ENCODE measurements at regions not wholly inside any gene's neighbourhood (a gene's known extent, or its start where the extent isn't known, plus 50 kb on each side); places are given as distances from the start of the nearest gene placed in this dataset.

DNA sequence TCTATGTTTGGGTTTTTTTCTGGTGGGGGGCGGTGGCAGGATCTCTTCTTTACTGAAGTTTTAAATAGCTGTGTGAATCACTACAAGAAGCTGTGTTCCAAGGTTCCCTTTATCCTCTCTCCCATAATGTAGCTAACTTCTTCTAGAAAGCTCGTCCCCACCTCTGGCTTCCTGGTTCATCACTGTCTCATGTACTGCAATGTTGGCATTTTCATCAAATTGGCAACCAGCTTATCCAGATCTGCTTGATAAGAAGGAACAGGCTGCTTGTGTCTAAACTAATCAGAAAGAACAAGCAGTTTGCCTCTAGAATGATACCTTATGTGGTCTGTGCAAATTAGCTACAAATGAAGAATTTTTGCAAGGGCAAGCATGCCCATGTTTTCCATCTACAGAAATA is 130.8 kb downstream of the WT1 start:
- no peak for ATAC-seq (ENCODE audit: low read depth)
- no peak overlapping the region for H3K23ac ChIP-seq (ENCODE audit: low read depth, low read length)
- TF ChIP-seq POLR2A (IDR thresholded peaks at IDR 0.05; ENCODE audit: low read depth, low read length) (no peak), RAD21 (IDR thresholded peaks at IDR 0.05; ENCODE audit: low read length) (no peak), NFE2L2 (IDR thresholded peaks at IDR 0.05; ENCODE audit: low read depth, low read length) (no peak), MXI1 (IDR thresholded peaks at IDR 0.05; ENCODE audit: borderline replicate concordance, low read depth, low read length) (no peak), SMC3 (IDR thresholded peaks at IDR 0.05; ENCODE audit: low read depth, low read length) (no peak), FOS (IDR thresholded peaks at IDR 0.05; ENCODE audit: low read depth, low read length) (no peak), RFX5 (IDR thresholded peaks at IDR 0.05; ENCODE audit: low read depth, low read length) (no peak), MAZ (IDR thresholded peaks at IDR 0.05; ENCODE audit: borderline replicate concordance, low read depth, low read length) (no peak), MAFK (IDR thresholded peaks at IDR 0.05; ENCODE audit: low read depth, low read length) (no peak), CHD1 (IDR thresholded peaks at IDR 0.05; ENCODE audit: low read depth, low read length) (no peak), BHLHE40 (IDR thresholded peaks at IDR 0.05; ENCODE audit: low read depth, low read length) (no peak), RCOR1 (IDR thresholded peaks at IDR 0.05; ENCODE audit: insufficient replicate concordance, low read length) (no peak), CEBPB (IDR thresholded peaks at IDR 0.05; ENCODE audit: low read depth, low read length) (no peak)
- TF ChIP-seq, protein P1, sequence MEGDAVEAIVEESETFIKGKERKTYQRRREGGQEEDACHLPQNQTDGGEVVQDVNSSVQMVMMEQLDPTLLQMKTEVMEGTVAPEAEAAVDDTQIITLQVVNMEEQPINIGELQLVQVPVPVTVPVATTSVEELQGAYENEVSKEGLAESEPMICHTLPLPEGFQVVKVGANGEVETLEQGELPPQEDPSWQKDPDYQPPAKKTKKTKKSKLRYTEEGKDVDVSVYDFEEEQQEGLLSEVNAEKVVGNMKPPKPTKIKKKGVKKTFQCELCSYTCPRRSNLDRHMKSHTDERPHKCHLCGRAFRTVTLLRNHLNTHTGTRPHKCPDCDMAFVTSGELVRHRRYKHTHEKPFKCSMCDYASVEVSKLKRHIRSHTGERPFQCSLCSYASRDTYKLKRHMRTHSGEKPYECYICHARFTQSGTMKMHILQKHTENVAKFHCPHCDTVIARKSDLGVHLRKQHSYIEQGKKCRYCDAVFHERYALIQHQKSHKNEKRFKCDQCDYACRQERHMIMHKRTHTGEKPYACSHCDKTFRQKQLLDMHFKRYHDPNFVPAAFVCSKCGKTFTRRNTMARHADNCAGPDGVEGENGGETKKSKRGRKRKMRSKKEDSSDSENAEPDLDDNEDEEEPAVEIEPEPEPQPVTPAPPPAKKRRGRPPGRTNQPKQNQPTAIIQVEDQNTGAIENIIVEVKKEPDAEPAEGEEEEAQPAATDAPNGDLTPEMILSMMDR (conservative IDR thresholded peaks at IDR 0.05; ENCODE audit: low read depth, low read length), result no peak
- TF ChIP-seq, protein P2, sequence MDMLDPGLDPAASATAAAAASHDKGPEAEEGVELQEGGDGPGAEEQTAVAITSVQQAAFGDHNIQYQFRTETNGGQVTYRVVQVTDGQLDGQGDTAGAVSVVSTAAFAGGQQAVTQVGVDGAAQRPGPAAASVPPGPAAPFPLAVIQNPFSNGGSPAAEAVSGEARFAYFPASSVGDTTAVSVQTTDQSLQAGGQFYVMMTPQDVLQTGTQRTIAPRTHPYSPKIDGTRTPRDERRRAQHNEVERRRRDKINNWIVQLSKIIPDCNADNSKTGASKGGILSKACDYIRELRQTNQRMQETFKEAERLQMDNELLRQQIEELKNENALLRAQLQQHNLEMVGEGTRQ (IDR thresholded peaks at IDR 0.05; ENCODE audit: low read depth, low read length), result no peak
- TF ChIP-seq, protein P3, sequence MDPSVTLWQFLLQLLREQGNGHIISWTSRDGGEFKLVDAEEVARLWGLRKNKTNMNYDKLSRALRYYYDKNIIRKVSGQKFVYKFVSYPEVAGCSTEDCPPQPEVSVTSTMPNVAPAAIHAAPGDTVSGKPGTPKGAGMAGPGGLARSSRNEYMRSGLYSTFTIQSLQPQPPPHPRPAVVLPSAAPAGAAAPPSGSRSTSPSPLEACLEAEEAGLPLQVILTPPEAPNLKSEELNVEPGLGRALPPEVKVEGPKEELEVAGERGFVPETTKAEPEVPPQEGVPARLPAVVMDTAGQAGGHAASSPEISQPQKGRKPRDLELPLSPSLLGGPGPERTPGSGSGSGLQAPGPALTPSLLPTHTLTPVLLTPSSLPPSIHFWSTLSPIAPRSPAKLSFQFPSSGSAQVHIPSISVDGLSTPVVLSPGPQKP (IDR thresholded peaks at IDR 0.05; ENCODE audit: borderline replicate concordance, low read depth, low read length), result no peak
- no peak overlapping the region for H4K8ac ChIP-seq (ENCODE audit: low read depth in 2 of 2, low read length in 2 of 2)
- H3K4me3 ChIP-seq (ENCODE audit: insufficient read depth, low read depth, low read length), result no peak overlapping the region
- no peak overlapping the region for H2AFZ ChIP-seq (replicated peaks; ENCODE audit: low read length, poor library complexity)
- H2BK5ac ChIP-seq (ENCODE audit: low read depth, low read length, poor library complexity, severe bottlenecking), result no peak overlapping the region
- H4K5ac ChIP-seq (ENCODE audit: low read depth, low read length), result no peak overlapping the region
- CTCF ChIA-PET, result no interaction called here
- DNase-seq, result no peak
- no peaks in the 10 kb centered on the region for H3K9me1 ChIP-seq (ENCODE audit: insufficient read depth, low read length)
- no peak overlapping the region for H3K27ac ChIP-seq (ENCODE audit: insufficient read depth, low read length)
- no peak overlapping the region for H2BK15ac ChIP-seq (ENCODE audit: low read depth, low read length)
- POLR2A ChIA-PET (ENCODE audit: unreplicated experiment), result no interaction called here
- no TSS peak for BruUV-seq (replicated peaks)
- no peaks in the 10 kb centered on the region for H3K79me1 ChIP-seq (ENCODE audit: low read depth in 1 of 2, low read length in 2 of 2)
- H4K20me1 ChIP-seq (ENCODE audit: insufficient read depth, low read length), result no peaks in the 10 kb centered on the region
- dilution Hi-C loops (cut with HindIII; ENCODE audit: low sequenced_read_pairs, unreplicated experiment), result no loop called here
- H3K9ac ChIP-seq (ENCODE audit: low read depth, low read length), result no peak overlapping the region
- H2AK9ac ChIP-seq (replicated peaks; ENCODE audit: low read depth, low read length, poor library complexity), result no peak overlapping the region
- H2BK120ac ChIP-seq (ENCODE audit: low read depth, low read length), result no peak overlapping the region
- WGBS, 2 experiments (ENCODE audit: extremely low coverage in 2 of 2, insufficient read length in 1 of 2), result 17% methylated on average over 1 of the region's 2 CpGs; no CpG with 5 or more reads in 1 of the 2 experiments
- in situ Hi-C loops (cut with MboI; ENCODE audit: low sequenced_read_pairs), result no loop called here
- intact Hi-C loops (cut with micrococcal nuclease), result no loop called here
- no peak overlapping the region for H3K18ac ChIP-seq (ENCODE audit: low read depth, low read length)
- no peak overlapping the region for H3K4me2 ChIP-seq (ENCODE audit: low read depth, low read length)
- no peak overlapping the region for H2AK5ac ChIP-seq (ENCODE audit: low read depth, low read length)
- H3K56ac ChIP-seq (ENCODE audit: extremely low read depth, insufficient read depth, low read length), result no peak overlapping the region
- no peak overlapping the region for H3K14ac ChIP-seq (replicated peaks; ENCODE audit: low read depth, low read length)
- no peaks in the 10 kb centered on the region for H3K4me1 ChIP-seq (ENCODE audit: control insufficient read depth, insufficient read depth, low read length)
- H3K36me3 ChIP-seq (ENCODE audit: control insufficient read depth, insufficient read depth, low read length), result no peaks in the 10 kb centered on the region
- H2BK20ac ChIP-seq (ENCODE audit: low read depth, low read length), result no peak overlapping the region
- no peak overlapping the region for H4K91ac ChIP-seq (ENCODE audit: insufficient read depth, low read depth, low read length)
- H3K4ac ChIP-seq (ENCODE audit: low read depth, low read length), result no peak overlapping the region
- no peaks in the 10 kb centered on the region for H3K27me3 ChIP-seq (ENCODE audit: control insufficient read depth, insufficient read depth, low read length)
- no peaks in the 10 kb centered on the region for H3K9me3 ChIP-seq (ENCODE audit: control insufficient read depth, insufficient read depth, low read length)

Measured in IMR-90 (cell line).